Jurkat, Clone E6-1 (cell line): ENCODE measurements at regions not wholly inside any gene's neighbourhood (a gene's known extent, or its start where the extent isn't known, plus 50 kb on each side); places are given as distances from the start of the nearest gene placed in this dataset.

ENCODE experiments used
- DNase-seq: peaks from one replicate; pipeline ENCODE4 v3.0.0-alpha.2; 2011; ENCODE audit warnings: low read depth, low spot score
- H3K4me3 ChIP-seq: 2 replicates; pipeline ENCODE4 v1.5.1; 2011; ENCODE audit warnings: mild to moderate bottlenecking, low read length, control low read depth, moderate library complexity

GRCh38 chr7:22660293-22660692 lies 66.7 kb upstream of the IL6 start:
- no peak overlapping the region for H3K4me3 ChIP-seq
- DNase-seq, result no peak

- H3K4me3 ChIP-seq, result no peak overlapping the region
- no peak for DNase-seq
Observed at GRCh38 chr7:22659741-22660140, 67.3 kb upstream of the IL6 start.

GRCh38 chr7:22658031-22658430 lies 69.0 kb upstream of the IL6 start:
- no peak for DNase-seq
- no peak overlapping the region for H3K4me3 ChIP-seq

GRCh38 chr7:22657479-22657878 lies 69.5 kb upstream of the IL6 start:
- no peak overlapping the region for H3K4me3 ChIP-seq
- DNase-seq, result no peak

DNA sequence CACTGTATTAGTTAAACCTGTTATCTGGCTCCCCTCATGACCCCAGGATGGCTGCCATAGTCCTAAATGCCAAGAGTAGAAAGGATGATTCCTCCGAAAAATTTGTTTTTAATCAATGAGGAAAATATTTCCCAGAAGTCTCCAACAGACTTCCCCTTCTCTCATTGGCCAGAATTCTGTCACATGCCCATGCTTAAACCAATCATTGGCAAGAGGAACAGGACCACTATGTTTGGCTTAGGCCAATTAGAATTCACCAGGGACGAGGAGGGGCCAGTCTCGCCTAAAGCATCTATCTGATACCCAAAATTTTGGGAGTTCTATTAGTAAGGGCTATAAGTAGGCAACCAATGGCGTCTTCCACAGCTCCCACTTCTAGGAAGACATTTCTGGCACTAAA lies 71.2 kb upstream of the IL6 start:
- DNase-seq, result no peak
- H3K4me3 ChIP-seq, result no peak overlapping the region

- DNase-seq, result no peak
- no peak overlapping the region for H3K4me3 ChIP-seq
Observed at GRCh38 chr7:22654831-22655230, 72.2 kb upstream of the IL6 start.

DNA sequence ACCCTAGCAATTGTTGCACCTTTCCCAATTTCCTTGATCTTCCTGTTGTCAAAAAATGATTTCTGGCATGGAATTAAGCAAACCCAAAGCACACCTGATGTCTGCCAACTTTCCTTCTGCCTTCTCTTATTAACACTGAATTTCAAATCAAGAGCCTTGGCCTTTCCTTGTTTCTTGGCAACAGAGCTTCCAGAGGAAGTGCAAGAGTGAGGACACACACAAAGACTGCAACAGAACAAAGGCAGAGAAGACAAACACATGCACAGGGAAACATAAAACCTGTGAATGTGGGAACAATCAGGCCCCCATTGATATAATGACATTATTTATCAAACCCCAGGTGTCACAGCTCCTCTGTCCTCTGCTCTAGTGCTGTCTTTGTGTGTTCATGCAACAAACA lies 73.0 kb upstream of the IL6 start:
- H3K4me3 ChIP-seq, result no peak overlapping the region
- DNase-seq, result no peak

DNA sequence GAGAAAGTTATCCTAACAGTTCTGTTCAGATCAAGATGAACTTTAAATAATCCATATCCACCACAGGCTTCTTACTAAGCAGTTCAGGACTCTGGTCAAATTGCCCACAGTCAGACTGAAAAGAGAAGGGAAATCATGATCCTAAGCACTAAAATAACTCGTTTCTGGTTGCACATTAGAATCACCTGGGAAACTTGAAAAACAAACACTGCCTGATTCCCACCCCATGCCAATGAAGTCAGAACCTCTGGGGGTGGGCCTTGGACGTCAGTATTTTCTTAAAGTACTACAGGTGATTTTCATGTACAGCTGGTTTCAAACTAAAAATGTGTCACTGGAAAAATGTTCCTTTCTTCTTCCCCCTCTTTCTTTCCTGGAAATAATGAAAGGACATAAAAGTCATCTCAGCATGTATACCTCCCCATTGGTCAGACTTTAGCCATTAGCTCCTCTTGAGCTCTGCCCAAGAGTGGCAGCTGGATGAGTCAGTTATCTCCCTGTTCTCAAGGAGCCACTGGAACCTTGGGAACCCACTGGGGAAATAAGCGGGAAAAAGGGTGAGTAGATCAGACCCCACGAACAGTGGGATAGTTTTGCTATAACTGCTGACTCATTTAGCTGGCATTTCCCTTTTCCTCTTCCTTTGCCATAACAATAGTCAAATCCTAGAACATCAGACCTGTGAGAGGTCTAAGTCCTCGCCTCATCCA lies 75.3 kb upstream of the IL6 start:
- DNase-seq, result no peak
- no peak overlapping the region for H3K4me3 ChIP-seq

DNA sequence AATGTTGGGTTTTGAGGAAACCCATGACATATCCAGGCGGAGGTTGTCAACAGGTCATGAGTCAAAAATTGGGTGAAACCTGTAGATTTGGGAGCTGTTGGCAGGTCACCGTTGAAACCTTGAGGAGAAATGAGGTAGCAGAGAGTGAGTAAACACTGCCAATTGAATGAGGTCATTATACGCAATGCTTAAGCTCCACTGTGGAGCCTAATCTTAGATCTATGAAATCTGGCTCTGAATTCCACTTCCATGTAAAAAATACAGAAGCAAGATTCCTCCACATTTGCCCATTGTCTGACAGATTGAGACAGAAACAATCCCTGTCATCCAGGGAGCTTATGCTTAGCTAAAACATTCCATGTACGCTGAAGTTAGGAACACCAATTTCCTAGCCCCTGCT lies 76.0 kb upstream of the IL6 start:
- DNase-seq, result no peak
- H3K4me3 ChIP-seq, result no peak overlapping the region

DNA sequence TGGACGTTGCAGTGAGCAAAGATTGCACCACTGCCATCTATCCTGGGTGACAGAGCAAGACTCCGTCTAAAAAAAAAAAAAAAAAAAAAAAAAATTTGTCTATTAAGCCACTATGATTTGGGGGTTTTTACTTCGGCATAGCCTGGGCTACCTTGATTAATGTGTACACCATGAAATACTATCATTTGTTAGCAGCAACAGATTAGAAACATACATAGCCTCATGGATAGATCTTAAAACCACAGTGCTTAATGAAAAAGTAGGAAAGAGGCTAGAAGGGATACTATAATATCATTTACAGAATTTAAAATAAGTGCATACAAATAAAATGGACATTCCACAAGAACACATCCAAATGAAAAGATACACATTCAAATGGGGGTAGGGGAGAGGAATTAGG lies 77.3 kb upstream of the IL6 start:
- DNase-seq, result no peak
- H3K4me3 ChIP-seq, result no peak overlapping the region

DNA sequence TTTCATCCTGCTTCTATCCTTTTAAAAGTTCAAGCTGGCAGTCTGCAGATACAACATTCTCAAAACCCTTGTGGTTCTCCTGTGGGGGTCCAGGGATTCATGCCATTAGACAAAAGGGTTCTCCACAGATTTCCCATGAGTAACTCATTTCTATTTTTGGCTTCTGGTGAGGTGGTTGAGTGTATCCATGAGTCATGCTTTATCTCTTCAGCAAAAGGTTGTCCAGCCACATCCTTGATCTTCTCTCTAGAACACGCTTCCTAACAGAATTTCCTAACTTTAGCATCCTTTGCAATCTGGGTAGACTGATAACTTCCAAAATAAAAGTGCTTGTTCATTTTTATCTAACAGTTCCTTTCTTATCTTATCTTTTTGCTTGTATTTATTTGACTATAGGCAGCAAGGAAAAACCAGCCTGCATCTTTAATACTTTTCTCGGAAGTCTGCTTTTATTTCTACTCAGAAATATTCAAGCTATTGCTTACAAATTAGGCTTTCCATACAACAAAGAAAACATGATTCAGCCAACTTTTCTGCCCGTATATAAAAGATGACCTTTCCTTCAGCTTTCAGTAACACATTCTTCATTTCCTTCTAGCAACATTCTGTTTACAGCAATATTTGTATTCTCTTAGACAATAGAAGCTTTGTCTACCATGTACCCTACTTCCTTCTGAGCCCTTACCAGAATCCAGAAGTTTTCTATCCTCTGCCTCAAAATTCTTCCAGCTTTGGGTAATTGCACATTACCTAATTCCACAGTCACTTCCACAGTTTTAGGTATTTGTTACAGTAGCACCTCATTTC lies 79.3 kb upstream of the IL6 start:
- DNase-seq, result no peak
- no peak overlapping the region for H3K4me3 ChIP-seq

DNA sequence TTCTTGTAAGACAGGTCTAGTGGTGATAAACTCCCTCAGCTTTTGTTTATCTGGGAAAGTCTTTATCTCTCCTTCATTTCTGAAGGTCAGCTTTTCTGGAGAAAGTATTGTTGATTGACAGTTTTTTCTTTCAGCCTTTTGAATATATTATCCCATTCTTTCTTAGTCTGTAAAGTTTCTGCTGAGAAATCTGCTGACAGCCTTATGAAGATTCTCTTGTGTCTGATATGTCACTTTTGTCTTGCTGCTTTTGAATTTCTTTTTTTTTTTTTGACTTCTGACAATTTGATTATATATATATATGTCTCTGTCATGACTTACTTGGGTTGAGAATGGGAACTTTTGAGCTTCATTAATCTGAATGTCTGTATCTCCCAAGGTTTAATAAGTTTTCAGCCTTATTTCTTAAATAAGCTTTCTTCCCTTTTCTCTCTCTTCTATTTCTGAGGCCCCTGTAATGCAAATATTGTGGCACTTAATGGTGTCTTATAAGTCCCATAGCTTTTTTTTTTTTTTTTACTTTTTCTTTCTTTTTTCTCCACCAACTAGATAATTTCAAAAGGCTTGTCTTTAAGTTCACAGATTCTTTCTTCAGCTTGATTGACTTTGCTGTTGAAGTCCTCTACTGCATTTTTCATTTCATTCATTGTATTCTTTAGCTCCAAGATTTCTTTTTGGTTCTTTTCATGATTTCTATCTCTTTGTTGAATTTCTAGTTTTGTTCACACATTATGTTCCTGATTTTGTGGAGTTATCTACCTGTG lies 81.4 kb upstream of the IL6 start:
- no peak for DNase-seq
- H3K4me3 ChIP-seq, result no peak overlapping the region

GRCh38 chr7:22642454-22642853 lies 84.5 kb upstream of the IL6 start:
- DNase-seq, result no peak
- H3K4me3 ChIP-seq, result no peak overlapping the region

DNA sequence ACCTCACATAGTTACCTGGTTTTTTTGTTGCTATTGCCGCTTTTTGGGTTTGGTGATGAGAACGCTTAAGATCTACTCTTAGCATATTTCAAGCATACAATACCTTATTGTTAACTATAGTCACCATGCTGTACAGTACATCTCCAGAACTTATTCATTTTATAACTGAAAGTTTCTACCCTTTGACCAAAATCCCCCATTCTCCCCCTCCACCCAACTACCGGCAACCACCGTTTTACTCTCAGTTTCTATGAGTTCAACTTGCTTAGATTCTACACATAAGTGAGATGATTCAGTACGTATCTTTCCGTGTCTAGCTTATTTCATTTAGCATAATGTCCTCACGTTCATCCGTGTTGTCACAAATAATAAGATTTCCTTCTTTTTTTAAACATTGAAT lies 86.7 kb upstream of the IL6 start:
- H3K4me3 ChIP-seq, result no peak overlapping the region
- DNase-seq, result no peak

DNA sequence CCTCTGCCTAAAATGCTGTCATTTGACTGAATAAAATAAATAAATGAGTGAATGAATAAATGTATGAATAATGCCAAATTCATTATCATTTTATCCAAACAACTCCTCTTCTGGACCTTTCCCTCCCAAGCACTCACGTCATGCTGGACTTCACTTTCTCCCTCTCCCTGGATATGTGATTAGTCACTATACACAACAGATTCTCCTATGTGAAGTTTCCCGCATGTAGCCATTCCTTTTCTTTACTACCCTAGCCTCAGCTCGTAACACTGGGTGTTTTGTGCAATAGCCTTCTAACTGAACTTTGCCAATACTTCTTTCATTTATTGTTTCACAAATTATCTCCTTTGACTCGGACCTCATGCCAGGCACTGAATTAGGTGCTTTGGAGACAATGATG lies 87.6 kb upstream of the IL6 start:
- H3K4me3 ChIP-seq, result no peak overlapping the region
- no peak for DNase-seq

DNA sequence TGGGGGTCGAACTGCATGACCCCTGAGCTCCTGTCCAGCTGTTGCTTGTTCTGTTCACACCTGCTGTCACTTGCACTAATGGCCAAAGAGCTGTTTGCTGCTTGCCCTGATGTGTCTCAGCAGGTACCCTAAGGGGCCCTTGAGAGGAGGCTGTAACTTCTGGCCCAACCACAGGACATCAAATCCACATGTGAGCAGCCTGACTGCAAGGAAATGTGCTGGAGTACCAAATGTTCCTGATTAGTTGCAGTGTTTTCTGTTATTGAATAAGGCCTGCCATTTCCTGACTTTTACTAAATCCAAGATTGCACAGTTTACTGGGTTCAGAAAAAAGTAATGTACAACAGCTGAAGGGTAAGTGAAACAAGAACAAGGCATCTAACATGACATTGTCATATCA lies 91.7 kb upstream of the IL6 start:
- H3K4me3 ChIP-seq, result no peak overlapping the region
- no peak for DNase-seq

- DNase-seq, result no peak
- H3K4me3 ChIP-seq, result no peak overlapping the region
Observed at GRCh38 chr7:22633954-22634474, 93.0 kb upstream of the IL6 start.

DNA sequence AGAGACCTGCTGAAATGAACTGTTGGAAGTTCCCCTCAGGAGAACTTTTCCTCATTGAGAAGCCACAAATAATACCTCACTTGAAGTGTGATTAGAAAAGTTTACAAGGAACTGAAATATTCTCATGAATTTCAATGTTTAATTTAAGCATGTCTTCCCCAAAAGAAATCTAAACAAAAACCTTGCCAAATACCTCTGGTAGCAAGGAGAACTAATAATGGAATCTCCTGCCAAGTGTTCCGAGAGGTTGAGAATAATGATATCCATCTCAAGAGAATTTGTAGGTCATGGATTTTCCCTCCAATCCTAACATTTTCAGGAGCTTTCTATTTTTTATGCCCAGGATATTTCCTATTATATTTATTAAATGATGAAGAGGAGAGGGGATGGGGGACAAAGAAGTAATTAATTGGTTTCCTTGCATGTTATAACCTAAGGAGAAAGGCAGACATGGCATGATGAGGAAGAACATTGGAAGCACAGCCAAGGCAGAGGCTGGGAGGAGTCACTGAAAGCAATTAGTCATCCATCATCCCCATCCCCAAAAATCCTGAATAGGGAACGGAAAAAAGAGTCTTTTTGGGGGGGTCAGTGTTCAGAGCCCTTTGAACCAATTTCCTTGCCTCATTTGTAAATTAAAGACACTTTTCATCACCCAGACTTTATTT lies 93.6 kb upstream of the IL6 start:
- DNase-seq, result no peak
- H3K4me3 ChIP-seq, result no peak overlapping the region

DNA sequence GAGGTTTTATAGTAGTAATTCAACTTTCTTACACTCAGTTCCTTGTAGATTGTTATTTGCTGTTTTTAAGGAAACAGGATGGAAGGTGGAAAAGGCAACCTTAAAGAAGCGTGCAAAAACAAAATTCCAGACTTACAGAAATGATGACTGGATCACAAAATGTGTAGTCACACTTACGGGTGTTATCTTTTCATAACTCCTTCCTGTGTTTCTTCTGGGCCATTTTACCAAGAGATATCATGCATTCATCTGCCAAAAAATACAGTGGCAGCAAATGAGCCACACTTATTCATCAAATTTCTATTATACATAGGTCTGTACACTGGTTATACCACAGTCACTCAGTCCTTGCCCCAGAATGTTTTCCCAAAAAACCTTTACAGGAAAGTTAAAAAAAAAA lies 94.3 kb upstream of the IL6 start:
- H3K4me3 ChIP-seq, result no peak overlapping the region
- no peak for DNase-seq

GRCh38 chr7:22631730-22632129 lies 95.3 kb upstream of the IL6 start:
- DNase-seq, result no peak
- H3K4me3 ChIP-seq, result no peak overlapping the region
